Nucleus accumbens (tissue), 56 donors: ENCODE measurements at regions not wholly inside any gene's neighbourhood (a gene's known extent, or its start where the extent isn't known, plus 50 kb on each side); places are given as distances from the start of the nearest gene placed in this dataset.

Experiments used
- DNase-seq, 56 donors: peaks; one replicate each; lab custom pipeline; 2025; lab: John Stamatoyannopoulos, UW

DNA sequence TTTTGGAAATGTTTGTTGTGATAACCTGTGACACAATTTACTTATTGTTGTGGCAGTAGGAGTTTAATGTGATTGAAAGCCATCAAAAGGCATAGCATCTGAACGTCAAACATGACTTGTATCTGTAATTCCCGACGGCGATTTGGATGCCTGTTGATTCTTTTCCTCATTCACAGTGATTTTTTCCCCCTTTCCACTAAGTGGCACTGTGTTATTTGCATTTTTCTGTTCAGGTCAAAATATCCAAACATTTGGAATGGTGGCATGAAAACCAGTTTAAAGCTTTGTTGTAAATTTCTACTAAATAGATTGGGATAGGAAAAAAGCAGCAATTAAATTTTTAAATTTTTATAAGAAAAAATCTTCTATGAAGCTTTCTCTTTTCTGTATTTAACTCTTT, 259.9 kb upstream of the KCNH8 start:
- no peak for DNase-seq

- no peak for DNase-seq
These were observed 262.0 kb upstream of the KCNH8 start for GRCh38 chr3:18886331-18886730.

DNA sequence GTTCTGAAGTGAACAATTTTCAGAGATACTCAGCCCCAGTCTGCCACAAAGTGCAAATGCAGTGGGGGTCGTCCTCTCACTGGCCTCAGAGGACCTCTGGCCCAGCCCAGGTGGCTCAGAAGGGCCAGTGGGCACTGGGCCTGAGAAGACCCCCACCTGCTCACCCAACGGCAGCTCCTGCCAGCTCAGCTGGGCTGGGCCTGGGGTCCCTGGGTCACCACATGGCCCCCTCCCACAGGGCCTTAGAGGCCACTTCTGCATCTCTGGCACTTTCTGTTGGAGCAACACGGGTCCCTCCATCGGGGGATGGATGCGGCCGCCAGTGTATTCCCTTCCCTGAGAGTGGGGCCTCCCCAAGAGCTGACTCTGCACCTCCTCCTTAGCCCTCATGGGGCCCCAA, 262.7 kb upstream of the KCNH8 start:
- no peak for DNase-seq

GRCh38 chr3:18883571-18883970, 264.7 kb upstream of the KCNH8 start:
- DNase-seq = no peak

GRCh38 chr3:18880691-18881090, 267.6 kb upstream of the KCNH8 start:
- DNase-seq = no peak

- no peak for DNase-seq
These were observed 275.8 kb upstream of the KCNH8 start for GRCh38 chr3:18872466-18872865.

- no peak for DNase-seq
These were observed 277.7 kb upstream of the KCNH8 start for GRCh38 chr3:18870642-18871041.

DNA sequence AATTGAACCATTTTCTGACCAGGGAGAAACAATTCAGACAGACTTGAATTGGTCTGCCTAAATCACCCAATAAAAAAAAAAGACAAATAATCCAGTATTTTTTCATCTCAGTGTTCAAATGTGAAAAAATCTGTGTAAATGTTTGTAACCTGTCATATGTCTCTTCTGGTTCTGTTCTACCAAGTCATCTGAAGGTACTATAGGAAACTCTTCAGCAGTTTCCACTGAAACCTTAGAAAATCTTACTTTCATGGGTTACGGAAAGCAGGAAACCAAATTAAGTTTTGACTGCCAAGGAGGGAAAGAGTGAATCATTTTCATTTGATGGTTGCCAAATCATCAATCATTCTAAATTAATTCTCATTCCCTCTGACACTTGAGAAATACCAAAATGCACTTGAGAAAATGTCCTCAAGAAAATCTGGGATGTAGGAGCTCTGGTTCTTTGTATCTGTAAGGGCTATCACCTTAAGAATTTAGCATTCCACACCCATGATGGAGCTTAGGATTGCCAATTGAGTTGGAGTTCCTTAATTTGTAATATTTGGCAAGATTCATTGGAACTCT, 278.2 kb upstream of the KCNH8 start:
- DNase-seq = no peak

DNA sequence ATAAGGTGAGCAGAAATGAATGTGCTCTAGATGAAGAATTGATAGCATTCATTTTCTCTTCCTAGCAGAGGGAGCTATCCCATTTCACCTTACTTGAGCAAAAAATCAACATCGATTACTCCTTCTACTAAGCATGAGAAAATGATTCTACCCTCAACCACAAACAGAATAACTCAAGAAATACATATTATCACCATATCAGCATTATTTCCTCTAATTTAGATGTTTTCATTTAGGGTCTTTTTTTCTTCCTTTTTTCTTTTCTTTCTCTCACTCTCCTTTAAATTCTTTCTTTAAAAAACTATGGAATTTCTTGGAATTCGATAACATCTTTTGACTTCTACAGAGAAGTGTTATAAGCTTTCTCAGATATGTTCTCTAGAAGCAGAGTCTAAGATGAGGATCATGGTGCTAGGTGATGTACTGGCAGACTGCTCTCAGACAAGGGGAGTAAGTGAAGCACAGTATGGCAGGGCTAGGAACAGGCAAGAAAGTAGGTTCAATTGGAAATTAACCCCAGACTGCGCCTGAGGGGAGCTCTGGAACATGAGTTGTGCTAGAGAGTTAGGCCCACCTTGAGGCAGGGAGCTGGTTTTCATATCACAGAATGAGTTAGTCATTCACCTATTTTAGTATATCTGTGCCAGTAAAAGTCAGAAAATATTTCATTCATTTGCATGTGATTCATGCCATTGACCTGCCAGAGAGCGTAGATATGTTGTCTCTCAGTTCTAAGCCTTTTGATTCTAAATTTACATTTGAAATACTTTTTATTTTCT, 279.2 kb upstream of the KCNH8 start:
- no peak for DNase-seq

GRCh38 chr3:18866899-18867298, 281.4 kb upstream of the KCNH8 start:
- DNase-seq = no peak

DNA sequence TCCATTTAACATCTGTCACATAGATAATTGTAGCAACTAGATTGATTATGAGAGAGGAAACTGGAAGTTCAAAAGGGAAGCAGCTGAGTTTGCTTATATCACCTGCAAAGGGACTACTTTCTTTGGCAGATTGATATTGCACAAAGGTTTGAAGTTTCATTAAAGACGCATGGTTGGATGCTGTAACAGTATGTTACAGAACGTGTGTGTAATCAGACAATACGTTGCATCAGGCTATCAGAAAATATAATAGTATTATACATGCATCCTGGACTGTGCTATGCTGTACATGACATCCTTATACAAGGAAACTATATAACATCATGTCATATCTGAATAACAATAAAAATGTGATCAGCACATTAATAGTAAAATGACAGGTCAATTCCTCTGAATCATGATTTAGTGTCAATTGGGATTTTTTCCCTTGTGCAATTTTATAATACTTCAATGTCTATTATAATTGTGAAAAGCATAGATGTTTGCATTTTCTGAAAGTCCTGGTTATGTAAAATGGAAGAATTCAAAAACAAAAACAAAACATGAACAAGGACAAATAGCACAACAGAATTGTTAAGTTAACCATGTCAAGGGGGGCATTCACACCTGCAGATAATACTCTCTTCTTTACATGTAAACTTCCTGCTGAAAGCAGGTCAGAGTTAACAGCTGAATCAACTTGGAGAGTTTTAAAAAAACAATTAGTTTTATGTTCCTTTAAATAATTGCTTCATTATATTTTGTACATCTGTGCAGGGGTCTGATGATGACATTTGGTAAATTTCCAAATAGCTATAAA, 283.2 kb upstream of the KCNH8 start:
- DNase-seq = no peak

DNA sequence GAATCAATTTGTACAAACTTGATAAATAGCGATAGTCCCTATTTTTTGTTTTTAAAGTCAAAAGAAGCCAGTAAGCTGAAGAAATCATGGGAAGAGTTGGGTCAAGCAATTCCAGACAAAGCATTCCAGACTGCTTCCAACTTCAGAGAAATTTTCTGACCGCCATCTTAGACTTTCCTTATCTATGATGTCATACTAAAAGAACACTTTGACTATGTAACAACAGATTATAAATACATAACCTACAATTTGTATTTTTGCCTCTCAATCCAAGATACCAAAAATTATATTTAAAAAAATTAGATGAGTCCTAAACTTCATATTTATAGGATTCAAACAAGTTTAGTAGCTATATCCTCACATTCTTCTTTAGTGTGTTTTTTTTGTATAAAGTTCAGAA, 286.2 kb upstream of the KCNH8 start:
- DNase-seq = no peak

GRCh38 chr3:18861137-18861536, 287.2 kb upstream of the KCNH8 start:
- no peak for DNase-seq

DNA sequence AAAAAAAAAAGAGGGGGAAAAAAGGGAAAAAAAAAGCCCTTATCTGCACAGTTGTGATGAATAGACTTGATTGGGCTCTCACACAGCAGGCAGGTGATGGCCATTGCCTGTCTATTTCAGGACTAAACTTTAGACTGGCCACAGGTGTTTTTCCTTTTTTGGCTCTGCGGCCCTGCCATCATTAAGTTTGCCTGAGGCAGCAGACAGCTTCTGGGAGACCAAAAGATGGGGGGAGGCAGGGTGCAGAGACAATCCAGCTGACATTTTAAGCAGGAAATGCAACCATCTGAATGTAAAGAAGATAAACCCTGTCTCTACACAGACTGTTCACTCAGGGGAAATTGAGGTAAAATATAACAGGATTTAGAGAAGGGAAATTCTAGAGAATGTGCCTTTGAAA, 295.0 kb upstream of the KCNH8 start:
- no peak for DNase-seq

DNA sequence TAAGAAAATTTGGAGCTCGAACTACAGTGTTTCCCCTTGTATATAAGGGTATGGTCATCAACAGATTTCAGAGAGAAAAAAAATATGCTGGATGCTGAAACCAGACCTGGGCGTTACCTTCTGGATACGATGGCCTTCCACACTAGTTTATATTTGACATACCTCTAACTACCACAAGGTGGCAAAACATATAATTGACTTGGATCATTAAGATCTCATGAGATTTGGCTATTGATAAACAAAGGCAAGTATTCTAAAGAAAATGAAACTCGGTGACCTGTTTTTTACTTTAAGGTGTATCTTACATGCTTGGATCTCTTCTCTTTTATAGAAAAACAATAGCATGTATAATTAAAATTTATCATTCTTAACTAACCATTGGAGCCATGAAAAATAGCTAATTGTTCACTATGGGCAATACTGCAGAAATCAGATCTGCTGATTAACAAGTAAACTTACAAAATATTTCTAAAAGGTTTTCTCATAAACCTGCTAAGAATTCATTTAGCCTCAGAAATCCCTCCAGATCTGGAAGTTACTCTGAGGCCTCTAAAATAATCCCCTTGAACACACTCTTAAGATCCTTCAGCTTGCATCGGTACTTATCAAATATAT, 300.6 kb upstream of the KCNH8 start:
- no peak for DNase-seq

DNA sequence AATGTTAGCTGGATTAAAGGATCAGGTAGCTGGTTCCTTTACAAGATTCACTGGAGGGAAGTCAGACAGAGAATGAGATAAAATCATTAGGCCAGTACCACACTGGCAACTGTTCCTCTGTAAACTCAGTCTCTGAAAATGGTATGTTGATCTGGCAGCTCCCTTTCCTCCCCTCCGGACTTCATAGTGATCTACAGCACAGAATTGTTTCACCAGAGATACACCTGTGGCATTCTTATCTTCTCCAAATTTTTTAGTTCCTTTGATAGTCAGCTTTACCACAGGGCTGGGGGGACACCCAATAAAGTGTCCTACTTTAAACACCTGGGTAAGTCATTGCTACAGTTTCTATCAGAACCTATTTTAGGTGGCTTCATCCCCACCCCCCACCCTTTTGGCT, 304.3 kb upstream of the KCNH8 start:
- DNase-seq = no peak

DNA sequence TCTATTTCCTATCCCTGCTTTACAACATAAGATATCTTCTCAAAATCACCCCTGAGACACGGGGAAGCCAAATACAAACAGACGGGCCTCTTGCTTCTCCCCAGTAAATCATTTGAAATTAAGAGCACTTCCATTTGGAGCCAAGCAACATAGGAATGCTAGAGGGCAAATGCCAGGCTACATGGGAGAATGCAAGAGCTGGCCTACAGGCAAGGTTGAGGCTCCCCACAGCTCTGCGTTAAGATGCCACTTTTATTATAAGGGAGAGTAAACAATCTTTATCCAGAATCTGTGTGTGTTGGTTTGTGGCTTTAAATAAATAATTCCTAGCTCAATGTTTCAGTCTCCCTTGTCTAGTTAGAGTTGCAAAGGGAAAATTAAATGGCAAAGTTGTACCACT, 305.1 kb upstream of the KCNH8 start:
- DNase-seq = no peak

- no peak for DNase-seq
These were observed 306.6 kb upstream of the KCNH8 start for GRCh38 chr3:18841422-18842343.

GRCh38 chr3:18840535-18841137, 307.7 kb upstream of the KCNH8 start:
- DNase-seq = no peak

- no peak for DNase-seq
These were observed 309.6 kb upstream of the KCNH8 start for GRCh38 chr3:18838758-18839157.
